ENCODE measurements at regions not wholly inside any gene's neighbourhood (a gene's known extent, or its start where the extent isn't known, plus 50 kb on each side); places are given as distances from the start of the nearest gene placed in this dataset.
A peak's percentile ranks its signal among the peaks of the same experiment; 100 is the strongest.
"Not testable (repeated sequence)": the region's sequence is repeated elsewhere in the genome, so short reads cannot be mapped to it uniquely, and the experiment has no call there.

GRCh38 chr2:41187376-41188122, 735.7 kb upstream of the SLC8A1 start:
- peak in 6 of 11 donors; percentile 22 to 50 (median 40) for DNase-seq (ENCODE audit: extremely low read depth in 1 of 11, low read depth in 9 of 11, low spot score in 4 of 11)

- peak in 7 of 11 donors; percentile 15 to 44 (median 31) for DNase-seq (ENCODE audit: extremely low read depth in 1 of 11, low read depth in 9 of 11, low spot score in 4 of 11)
Observed at GRCh38 chr2:41194230-41194629, 742.3 kb upstream of the SLC8A1 start.

GRCh38 chr2:41197781-41198180, 745.9 kb upstream of the SLC8A1 start:
- no peak for DNase-seq (ENCODE audit: extremely low read depth in 1 of 11, low read depth in 9 of 11, low spot score in 4 of 11)

GRCh38 chr2:41199334-41199733, 747.4 kb upstream of the SLC8A1 start:
- no peak for DNase-seq (ENCODE audit: extremely low read depth in 1 of 11, low read depth in 9 of 11, low spot score in 4 of 11)

GRCh38 chr2:41204315-41204714, 752.4 kb upstream of the SLC8A1 start:
- no peak for DNase-seq (ENCODE audit: extremely low read depth in 1 of 11, low read depth in 9 of 11, low spot score in 4 of 11)

- peak in 8 of 11 donors; percentile 15 to 51 (median 26) for DNase-seq (ENCODE audit: extremely low read depth in 1 of 11, low read depth in 9 of 11, low spot score in 4 of 11)
Observed at GRCh38 chr2:41206004-41206403, 754.1 kb upstream of the SLC8A1 start.

GRCh38 chr2:41207578-41207977, 755.7 kb upstream of the SLC8A1 start:
- DNase-seq (ENCODE audit: extremely low read depth in 1 of 11, low read depth in 9 of 11, low spot score in 4 of 11), result no peak

- DNase-seq (ENCODE audit: extremely low read depth in 1 of 11, low read depth in 9 of 11, low spot score in 4 of 11), result not testable (repeated sequence)
Observed at GRCh38 chr2:41210030-41210429, 758.1 kb upstream of the SLC8A1 start.

- DNase-seq (ENCODE audit: extremely low read depth in 1 of 11, low read depth in 9 of 11, low spot score in 4 of 11), result no peak
Observed at GRCh38 chr2:41216978-41217377, 765.1 kb upstream of the SLC8A1 start.

- no peak for DNase-seq (ENCODE audit: extremely low read depth in 1 of 11, low read depth in 9 of 11, low spot score in 4 of 11)
Observed at GRCh38 chr2:41222593-41222992, 770.7 kb upstream of the SLC8A1 start.

GRCh38 chr2:41234093-41234492, 782.2 kb upstream of the SLC8A1 start:
- DNase-seq (ENCODE audit: extremely low read depth in 1 of 11, low read depth in 9 of 11, low spot score in 4 of 11), result no peak

- DNase-seq (ENCODE audit: extremely low read depth in 1 of 11, low read depth in 9 of 11, low spot score in 4 of 11), result peak in 1 of 11 donors; percentile 3
Observed at GRCh38 chr2:41241325-41242000, 789.6 kb upstream of the SLC8A1 start.

- DNase-seq (ENCODE audit: extremely low read depth in 1 of 11, low read depth in 9 of 11, low spot score in 4 of 11), result no peak
Observed at GRCh38 chr2:41242001-41242331, 790.1 kb upstream of the SLC8A1 start.

- DNase-seq (ENCODE audit: extremely low read depth in 1 of 11, low read depth in 9 of 11, low spot score in 4 of 11), result no peak
Observed at GRCh38 chr2:41267929-41268659, 779.7 kb upstream of the PKDCC start.

- no peak for DNase-seq (ENCODE audit: extremely low read depth in 1 of 11, low read depth in 9 of 11, low spot score in 4 of 11)
Observed at GRCh38 chr2:41283079-41283775, 764.6 kb upstream of the PKDCC start.

- no peak for DNase-seq (ENCODE audit: extremely low read depth in 1 of 11, low read depth in 9 of 11, low spot score in 4 of 11)
Observed at GRCh38 chr2:41293491-41293890, 754.3 kb upstream of the PKDCC start.

GRCh38 chr2:41294331-41294730, 753.5 kb upstream of the PKDCC start:
- no peak for DNase-seq (ENCODE audit: extremely low read depth in 1 of 11, low read depth in 9 of 11, low spot score in 4 of 11)

- no peak for DNase-seq (ENCODE audit: extremely low read depth in 1 of 11, low read depth in 9 of 11, low spot score in 4 of 11)
Observed at GRCh38 chr2:41313082-41313481, 734.7 kb upstream of the PKDCC start.

- DNase-seq (ENCODE audit: extremely low read depth in 1 of 11, low read depth in 9 of 11, low spot score in 4 of 11), result peak in 7 of 11 donors; percentile 13 to 45 (median 34)
Observed at GRCh38 chr2:41314511-41315070, 733.2 kb upstream of the PKDCC start.
